Panc1 (cell line): ENCODE measurements at regions not wholly inside any gene's neighbourhood (a gene's known extent, or its start where the extent isn't known, plus 50 kb on each side); places are given as distances from the start of the nearest gene placed in this dataset.

Experiments used
- POLR2AphosphoS5 ChIP-seq: IDR thresholded peaks from 2 replicates; pipeline ENCODE4 v1.6.1; 2012; ENCODE audit warnings: mild to moderate bottlenecking, low read depth, low read length, moderate library complexity
- TF ChIP-seq, protein P1 (sequence below): fragments of 450-650 bp; IDR thresholded peaks from 2 replicates; pipeline ENCODE4 v1.5.1; 2017; ENCODE audit warnings: mild to moderate bottlenecking

DNA sequence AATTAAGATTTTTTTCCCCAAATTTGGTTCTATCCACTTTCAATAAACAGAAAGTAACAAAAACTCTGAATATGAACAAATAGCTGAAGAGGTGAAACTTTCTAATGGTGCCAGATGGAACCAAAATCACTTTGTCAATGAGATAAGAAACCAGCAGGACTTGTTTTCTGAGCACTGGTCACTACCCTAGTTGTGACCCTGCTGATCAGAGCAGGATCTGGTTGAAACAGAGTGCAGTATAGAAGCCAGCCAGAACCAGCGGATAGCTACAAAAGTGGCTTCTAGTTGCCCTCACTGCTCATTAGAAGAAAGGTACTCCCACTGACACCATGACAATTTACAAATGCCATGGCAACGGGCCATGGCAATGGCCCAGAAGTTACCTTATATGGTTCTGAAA, 158.3 kb upstream of the PIEZO2 start:
- TF ChIP-seq, protein P1, sequence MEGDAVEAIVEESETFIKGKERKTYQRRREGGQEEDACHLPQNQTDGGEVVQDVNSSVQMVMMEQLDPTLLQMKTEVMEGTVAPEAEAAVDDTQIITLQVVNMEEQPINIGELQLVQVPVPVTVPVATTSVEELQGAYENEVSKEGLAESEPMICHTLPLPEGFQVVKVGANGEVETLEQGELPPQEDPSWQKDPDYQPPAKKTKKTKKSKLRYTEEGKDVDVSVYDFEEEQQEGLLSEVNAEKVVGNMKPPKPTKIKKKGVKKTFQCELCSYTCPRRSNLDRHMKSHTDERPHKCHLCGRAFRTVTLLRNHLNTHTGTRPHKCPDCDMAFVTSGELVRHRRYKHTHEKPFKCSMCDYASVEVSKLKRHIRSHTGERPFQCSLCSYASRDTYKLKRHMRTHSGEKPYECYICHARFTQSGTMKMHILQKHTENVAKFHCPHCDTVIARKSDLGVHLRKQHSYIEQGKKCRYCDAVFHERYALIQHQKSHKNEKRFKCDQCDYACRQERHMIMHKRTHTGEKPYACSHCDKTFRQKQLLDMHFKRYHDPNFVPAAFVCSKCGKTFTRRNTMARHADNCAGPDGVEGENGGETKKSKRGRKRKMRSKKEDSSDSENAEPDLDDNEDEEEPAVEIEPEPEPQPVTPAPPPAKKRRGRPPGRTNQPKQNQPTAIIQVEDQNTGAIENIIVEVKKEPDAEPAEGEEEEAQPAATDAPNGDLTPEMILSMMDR = no peak
- TF ChIP-seq POLR2AphosphoS5 = no peak
